GM19238 (cell line): ENCODE measurements at regions not wholly inside any gene's neighbourhood (a gene's known extent, or its start where the extent isn't known, plus 50 kb on each side); places are given as distances from the start of the nearest gene placed in this dataset.
"Not testable (repeated sequence)": the region's sequence is repeated elsewhere in the genome, so short reads cannot be mapped to it uniquely, and the experiment has no call there.

Experiments used
- DNase-seq: peaks from one replicate; pipeline ENCODE4 v3.0.0; 2011; ENCODE audit warnings: low spot score; ENCODE audit not compliant: insufficient read length

DNA sequence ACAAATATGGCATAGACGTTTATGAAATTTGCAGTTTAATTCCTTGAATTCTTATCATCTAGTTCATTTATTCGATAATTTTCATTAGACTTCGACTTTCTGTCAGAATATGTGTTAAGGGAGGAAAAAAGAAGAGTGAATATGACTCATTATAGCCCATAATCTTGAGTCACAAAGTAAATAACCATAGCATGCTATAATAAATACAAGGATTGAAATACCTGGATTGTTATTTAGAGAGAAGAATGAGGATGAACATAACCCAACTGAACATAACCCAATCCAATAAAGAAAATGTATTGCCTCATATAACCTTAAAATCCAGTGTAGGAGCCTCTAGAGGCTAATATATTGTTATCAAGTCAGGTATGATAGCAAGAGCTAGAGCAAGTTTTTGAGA, 1858.3 kb upstream of the RAG2 start:
- DNase-seq, result no peak

DNA sequence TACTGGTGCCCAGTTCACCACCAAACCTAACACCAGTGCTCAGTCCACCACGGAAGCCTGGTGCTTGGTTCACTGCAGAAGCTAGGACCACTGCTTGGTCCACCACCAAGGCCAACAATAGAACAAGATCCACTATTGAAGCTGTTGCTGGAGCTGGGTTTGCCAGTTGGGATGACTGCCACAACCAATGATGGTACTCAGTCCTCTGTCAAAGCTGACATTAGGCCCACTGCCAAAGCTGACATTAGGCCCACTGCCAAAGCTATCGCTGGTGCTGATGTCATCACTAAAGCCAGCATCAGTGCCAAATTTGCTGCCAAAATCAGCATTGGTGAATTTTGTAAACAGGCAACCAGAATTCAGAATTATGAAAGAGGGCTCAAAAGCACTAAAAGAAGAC, 1850.2 kb upstream of the RAG2 start:
- DNase-seq, result no peak

DNA sequence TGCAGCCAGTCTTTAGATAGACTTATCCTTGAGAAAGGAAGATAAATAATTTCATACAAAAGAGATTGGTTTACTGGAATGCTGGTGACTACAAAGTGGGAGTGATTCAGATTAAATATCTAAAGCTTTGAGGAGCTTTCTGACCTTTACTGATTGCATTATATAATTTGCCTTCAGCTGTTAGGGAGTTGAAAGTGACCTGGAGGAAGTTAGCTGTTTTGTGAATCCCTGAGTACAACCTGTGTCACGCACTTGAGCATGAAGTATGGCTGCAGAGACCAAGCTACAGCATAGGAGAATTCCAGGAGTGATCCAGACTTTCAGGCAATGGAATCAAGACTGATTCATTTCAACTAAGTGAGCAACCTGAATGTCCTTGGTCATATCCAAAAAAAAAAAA, 1848.3 kb upstream of the RAG2 start:
- no peak for DNase-seq

DNA sequence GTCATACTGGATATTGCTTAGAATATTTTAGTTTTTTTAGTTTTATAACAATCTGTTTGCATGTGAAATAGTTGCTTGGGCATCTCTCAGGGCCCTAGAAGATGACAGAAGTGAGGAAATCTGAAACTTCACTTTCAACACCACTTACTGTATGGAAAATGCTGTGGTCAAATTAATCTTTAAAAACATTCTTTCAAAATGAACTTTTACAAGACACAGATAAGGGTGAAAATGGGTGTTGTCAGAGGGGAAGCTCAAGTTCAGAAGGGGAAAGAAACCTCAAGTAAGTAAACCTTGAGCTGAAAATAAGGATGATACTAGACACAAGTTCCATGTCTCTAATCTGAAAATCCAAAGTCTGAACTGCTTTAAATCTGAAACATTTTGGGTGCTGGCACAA, 1840.1 kb upstream of the RAG2 start:
- DNase-seq, result no peak

DNA sequence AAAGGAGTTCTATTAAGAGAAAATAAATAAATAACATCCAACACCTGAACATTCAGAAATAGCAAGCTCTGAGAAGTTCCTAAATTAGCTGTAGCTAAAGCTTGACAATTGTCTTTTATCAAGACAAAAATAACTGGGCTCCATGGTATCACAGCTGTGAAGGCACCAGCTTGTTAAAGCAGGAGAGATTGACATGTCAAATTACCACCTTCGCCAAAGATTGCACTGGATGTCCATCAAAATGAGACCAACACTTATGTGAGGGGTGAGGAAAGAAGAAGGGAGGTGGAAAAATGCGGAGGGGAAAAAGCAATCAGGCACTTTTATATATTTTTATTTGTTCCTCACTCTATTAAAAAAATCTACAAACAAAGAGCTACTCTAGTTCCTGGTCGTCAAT, 1827.5 kb upstream of the RAG2 start:
- no peak for DNase-seq

DNA sequence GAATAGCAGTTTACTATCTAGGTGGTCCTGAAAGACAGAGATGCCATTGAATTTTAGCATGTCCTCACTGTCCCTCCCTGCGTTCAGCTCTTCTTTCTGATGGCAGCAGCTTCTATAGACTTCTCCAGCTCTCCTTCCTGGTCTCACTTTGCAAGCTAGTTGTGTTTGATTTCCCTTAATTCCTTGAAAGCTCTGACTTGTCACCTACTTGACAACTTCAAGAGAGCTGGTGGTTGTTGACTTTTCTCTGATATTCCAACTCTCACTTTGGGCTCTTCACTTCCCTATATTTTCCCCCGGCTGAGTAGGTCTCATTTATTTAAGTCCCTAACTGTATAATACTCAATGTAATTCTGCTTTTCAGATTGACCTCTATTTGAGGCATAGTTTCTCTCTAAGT, 1825.0 kb upstream of the RAG2 start:
- no peak for DNase-seq

DNA sequence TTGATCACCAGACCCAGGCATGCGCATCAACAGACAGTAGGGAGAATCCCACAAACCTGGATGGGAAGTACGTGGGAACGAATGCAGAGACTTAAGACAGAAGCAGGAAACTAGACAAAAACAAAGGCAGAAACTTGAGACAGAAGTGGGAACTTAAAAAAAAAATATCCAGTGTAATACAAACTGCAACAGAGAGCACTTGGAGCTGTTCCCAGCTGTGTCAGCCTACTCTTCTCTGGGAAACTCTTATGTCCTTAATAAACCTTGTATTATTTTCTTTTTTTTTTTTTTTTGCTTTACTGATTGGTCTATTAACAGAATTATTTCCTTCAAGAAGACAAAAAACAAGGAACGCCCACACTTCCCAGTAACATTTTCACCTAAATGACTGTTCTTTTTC, 1818.1 kb upstream of the RAG2 start:
- no peak for DNase-seq

DNA sequence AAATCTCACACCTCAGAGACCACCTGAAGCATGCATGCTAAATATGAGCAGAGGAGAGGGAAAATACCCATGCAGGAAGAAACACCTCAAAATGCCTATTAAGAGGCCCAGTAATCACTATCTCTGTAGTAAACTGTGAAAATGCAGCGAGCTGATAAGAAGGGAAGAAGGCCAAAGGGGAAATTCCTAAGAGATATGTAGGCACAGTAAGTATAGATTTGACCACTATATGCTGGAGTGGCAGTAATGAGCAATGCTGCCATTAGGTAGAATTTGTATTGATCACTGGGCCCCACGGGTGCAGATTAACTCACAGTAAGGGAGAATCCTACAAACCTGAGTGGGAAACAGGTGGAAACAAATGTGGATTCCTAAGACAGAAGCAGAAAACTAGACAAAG, 1813.1 kb upstream of the RAG2 start:
- no peak for DNase-seq

DNA sequence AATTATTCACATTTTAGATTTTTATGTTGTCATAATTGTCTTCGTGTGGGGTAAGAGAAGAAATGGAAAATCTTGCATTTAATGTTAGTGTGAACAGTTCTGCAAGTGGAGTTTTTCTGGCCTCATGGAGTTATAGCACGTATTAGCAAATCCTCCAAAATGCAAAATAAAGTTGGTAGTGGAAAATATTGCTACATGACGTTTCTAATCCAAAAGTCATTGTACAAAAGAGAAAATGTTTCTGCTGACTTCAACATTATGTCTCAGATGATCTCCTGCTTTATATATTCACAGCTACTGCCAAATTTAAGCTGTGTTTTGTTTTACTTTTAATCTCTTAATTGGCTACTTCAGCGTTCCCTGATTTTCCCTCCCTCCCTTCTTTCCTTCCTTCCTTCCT, 1804.0 kb upstream of the RAG2 start:
- DNase-seq, result no peak

DNA sequence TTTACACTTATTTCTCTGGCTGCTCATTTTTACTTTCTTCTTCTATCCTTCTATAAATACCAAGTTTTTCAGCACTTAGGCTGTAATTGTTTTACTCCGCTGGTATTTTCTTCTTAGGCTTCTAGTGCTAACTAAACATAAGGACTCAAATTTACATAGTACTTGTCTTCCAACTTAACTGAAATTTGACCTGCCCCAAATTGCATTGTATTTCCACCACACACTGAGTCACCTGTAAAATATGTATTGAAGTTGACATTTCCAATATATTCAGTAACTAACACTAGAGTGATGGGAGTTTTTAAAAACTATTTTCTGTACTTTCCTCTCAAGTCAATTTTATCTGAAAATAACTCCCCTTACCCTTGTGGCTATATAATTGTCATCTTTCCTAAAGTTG, 1794.1 kb upstream of the RAG2 start:
- DNase-seq, result no peak

DNA sequence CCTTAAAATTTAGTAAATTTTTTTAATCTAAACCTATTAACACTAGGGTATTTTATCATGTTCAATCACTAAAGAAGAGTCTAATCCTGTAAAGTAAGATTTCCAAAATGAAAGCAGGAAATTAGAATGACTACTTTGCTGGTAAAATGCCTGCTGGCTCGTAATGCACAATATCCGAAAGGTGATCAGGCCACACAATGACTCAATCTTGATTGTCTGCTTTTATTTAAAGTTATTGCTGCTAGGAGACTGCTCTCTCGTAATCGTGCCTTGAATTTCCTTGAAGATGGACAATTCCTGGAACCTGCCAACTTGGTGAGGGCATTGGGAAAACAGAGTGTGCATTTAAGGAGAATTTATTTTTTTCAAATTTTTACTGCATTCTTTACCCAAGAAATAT, 1786.5 kb upstream of the RAG2 start:
- no peak for DNase-seq

DNA sequence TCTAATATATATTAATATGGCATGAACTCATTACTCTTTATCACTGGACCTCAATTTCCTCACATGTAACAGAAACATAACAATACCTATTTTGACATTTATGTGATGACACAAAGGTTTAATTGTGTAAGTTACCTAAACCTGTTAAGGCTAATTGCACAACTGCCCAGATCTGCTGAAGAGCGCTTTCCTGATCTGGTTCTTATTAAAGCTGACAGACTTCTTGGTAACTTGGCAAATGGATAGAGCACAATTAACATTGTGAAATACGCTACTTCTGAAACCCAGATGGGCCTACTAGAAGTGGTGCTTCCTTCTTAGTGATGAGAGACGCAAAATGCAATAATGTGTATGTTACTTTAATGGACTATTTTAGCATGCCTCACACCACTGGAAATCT, 1767.2 kb upstream of the RAG2 start:
- DNase-seq, result no peak

DNA sequence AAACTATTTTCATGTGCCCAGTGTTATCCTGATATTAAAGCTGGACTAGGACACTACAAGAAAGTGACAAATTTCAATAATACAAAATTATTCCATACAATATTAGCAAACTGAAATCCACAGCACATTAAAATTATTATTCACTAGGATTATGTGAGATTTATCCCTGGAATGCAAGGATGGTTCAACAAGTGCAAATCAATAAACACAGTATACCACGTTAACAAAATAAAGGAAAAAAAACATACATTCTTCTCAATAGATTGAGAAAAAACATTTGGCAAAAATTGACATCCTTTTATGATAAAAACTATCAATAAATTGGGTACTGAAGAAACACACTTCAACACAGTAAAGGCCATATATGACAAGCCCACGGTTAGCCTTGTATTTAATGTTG, 1758.2 kb upstream of the RAG2 start:
- DNase-seq, result no peak

DNA sequence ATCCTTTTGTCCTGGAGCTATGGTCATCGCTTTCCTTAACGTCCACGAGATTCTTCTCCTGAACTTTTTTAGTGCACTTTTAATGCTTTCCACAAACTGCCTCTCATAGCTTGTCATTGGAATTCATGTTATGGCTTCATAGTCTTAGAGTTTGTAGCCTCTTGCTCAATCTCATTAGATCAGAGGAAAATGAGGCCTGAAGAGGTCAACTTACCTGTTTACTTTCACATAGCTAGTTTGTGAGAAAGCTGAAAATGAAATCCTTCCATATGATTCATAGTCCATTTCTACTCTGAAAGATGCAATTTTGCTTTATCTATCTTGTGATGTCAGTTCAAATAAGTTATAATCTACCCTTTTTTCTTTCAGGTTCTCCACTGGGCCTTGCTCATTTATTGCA, 1747.2 kb upstream of the RAG2 start:
- no peak for DNase-seq

DNA sequence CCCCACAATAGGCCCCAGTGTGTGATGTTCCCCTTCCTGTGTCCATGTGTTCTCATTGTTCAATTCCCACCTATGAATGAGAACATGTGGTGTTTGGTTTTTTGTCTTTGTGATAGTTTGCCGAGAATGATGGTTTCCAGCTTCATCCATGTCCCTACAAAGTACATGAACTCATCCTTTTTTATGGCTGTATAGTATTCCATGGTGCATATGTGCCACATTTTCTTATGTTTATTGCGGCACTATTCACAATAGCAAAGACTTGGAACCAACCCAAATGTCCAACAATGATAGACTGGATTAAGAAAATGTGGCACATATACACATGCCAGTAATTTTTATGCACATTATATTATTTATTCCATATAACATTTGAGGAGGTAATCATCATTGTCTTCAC, 1743.6 kb upstream of the RAG2 start:
- not testable (repeated sequence) for DNase-seq

DNA sequence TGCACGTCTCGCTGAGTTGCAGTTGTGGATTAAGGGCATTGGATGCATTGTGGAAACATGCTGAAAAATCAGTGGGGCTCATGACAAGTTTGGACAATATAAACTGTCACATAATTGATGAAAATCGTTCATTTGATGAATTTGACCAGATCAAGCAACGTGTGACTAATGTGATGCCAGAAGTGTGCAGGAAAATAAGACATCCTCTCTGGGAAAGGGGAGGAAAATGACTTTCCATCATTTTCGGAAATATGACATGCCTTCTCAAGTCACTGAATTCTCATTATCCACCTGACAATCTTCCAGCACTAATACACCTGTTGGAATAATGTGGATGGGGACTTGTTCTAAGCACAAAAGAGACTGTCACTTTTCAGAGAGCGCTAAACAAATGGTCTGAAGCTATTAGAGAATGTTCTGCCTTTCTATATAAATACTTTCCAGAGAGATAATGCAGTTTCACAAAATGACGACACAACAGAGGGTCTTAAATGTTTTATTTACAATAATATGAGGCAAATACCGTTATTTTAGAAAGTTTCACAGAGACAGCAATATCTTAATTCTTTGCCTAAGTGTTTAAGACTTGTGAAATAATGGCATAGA, 1741.9 kb upstream of the RAG2 start:
- DNase-seq, result no peak

DNA sequence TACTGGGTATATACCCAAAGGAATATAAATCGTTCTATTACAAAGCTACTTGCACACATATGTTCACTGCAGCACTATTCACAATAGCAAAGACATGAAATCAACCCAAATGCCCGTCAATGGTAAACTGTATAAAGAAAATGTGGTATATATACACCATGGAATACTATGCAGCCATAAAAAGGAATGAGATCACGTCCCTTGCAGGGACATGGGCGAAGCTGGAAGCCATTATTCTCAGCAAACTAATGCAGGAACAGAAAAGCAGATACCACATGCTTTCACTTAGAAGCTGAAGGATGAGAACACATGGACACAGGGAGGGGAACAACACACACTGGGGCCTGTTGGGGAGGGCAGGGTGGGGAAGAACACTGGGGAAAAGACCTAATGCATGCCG, 1740.0 kb upstream of the RAG2 start:
- DNase-seq, result not testable (repeated sequence)

DNA sequence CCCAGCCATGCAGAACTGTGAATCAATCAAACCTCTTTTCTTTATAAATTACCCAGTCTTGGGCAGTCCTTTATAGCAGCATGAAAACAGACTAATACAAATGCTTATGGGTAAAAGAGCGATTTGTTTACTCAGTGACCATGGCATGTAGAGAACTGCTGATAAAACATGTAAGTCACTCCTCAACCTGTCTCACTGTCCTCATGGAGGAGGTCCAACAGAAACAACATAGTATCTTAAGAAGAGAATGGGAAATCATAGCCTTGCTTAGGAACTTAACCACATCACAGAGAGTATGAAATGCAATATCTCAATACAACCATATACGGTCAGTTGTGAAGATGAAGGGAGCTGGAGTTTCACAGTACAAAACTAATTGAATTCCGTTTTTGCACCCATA, 1734.0 kb upstream of the RAG2 start:
- DNase-seq, result no peak

DNA sequence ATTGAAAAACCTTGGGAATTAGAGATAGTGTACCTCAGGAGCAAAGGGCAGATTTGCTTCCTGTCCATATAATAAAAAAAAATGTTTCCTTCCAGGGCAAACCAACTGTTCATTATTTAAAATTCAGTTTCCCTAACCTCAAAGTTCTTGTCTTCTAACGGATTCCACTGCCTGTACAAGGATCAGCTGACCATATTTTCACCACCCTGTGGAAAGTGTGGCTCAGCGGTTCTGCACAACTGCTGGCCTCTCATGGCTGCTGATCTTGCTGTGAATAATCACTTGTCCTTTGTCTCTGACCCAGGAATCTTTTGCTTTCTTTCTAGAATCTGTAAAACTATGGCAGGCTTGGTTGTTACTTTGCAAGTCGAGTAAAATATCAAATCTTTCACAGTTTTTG, 1732.5 kb upstream of the RAG2 start:
- DNase-seq, result no peak

DNA sequence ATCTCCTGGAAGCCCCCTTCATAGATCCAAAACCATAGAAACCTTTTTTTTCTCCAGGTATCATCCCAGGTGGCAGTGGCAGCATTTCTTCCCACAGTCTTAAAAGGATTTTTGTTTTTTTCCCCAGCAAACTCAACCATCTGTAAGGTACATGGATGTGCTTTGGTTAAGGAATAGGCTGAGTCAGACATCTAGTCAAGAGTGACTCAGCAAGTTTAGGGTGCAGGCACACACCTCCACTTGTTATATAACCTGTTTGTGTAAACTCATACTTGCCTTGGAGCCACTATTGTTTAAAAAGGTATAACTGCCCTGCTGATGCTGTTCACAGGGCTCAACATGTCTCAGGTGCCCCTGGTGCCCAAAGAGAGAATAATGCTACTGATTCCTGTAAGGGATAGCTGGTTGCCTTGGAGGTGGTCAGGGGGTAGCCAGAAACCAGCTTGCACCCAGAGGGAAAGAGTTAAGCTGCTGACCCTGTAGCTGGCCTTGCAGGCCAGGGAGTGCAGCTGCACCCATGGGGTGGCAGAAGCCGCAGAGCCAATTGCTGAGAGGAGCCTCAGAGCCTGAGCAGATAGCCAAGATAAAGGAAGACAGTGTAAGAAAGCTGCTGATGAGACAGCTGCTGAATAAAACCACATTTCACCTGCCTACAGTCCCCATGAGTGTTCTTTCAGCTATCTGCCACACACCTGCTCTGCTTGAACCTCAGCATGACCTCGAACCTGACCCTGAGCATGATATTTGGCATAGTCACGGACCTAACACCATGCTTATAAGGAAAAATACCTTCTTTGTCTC, 1726.1 kb upstream of the RAG2 start:
- no peak for DNase-seq

DNA sequence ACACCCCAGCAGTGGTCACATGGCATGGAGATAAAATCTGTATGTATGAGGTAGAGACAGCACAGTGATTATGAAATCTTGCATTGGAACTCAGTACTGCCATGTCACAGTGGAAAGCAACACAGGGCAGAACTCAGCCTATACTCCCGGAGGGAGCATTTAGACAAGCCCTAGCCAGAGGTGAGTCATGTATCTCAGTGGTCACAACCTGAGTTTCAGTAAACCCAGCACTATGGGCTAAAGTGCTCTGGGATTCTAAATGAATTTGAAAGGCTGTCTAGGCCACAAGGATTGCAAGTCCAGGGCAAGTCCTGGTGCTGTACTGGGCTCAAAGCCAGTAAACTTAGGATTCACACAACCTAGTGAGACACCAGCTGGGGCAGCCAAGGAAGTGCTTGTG, 1717.1 kb upstream of the RAG2 start:
- DNase-seq, result no peak

DNA sequence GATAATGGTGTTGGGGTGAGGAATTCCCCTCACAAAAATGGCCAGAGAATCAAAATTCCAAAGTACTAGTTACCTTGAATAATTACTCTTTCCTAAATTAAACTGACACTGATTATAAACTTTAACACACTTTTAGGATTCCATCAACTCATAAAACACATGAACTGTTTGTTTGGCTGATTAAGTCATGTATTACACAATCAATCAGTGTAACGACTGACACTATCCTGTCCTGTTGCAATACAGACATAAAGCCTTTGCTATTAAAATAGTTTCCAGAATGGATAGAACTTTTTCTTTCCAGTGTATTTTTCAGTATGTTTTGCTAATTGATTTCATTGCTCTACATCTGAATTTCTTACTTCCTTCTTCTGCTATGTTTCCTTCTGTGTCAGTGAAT, 1709.4 kb upstream of the RAG2 start:
- DNase-seq, result no peak

DNA sequence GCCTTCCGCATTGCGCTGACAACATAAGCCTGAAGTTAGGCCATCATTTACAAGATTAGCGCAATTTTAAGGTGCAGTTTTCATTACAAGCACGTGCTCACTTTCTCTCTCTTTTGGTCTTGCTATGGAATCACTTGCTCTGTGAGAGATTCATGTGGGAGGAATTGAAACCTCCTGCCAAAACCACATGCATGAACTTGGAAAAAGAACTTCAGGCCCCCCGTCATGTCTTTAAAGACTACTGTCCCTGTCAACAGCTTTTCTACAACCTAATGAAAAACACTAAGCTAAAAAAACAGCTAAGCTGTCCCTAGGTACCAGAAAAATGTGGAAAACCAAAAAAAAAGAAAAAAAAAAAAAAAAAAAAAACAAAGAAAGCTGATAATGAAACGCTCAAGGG, 1707.6 kb upstream of the RAG2 start:
- DNase-seq, result no peak
